ENCODE measurements at regions not wholly inside any gene's neighbourhood (a gene's known extent, or its start where the extent isn't known, plus 50 kb on each side); places are given as distances from the start of the nearest gene placed in this dataset.
"Not testable (repeated sequence)": the region's sequence is repeated elsewhere in the genome, so short reads cannot be mapped to it uniquely, and the experiment has no call there.

- no peak for TF ChIP-seq ZFX (IDR thresholded peaks at IDR 0.05; ENCODE audit: borderline replicate concordance)
- TF ChIP-seq CTCF (IDR thresholded peaks at IDR 0.05): no peak
- H3K27ac ChIP-seq: no peak overlapping the region
These were observed 84.5 kb upstream of the C10orf90 start for GRCh38 chr10:126754966-126755365.

- TF ChIP-seq ZFX (IDR thresholded peaks at IDR 0.05; ENCODE audit: borderline replicate concordance) (no peak), CTCF (IDR thresholded peaks at IDR 0.05) (no peak)
- H3K27ac ChIP-seq: no peak overlapping the region
These were observed 88.4 kb upstream of the C10orf90 start for GRCh38 chr10:126758867-126759266.

GRCh38 chr10:126759531-126759930 lies 89.0 kb upstream of the C10orf90 start:
- H3K27ac ChIP-seq: no peak overlapping the region
- TF ChIP-seq CTCF (IDR thresholded peaks at IDR 0.05) (no peak), ZFX (IDR thresholded peaks at IDR 0.05; ENCODE audit: borderline replicate concordance) (no peak)

GRCh38 chr10:126766646-126767045 lies 96.2 kb upstream of the C10orf90 start:
- not testable (repeated sequence) for H3K27ac ChIP-seq

GRCh38 chr10:126770809-126771208 lies 100.3 kb upstream of the C10orf90 start:
- no peak for TF ChIP-seq ZFX (IDR thresholded peaks at IDR 0.05; ENCODE audit: borderline replicate concordance)
- TF ChIP-seq CTCF (IDR thresholded peaks at IDR 0.05): no peak
- H3K27ac ChIP-seq: no peak overlapping the region

- TF ChIP-seq CTCF (IDR thresholded peaks at IDR 0.05): no peak
- TF ChIP-seq ZFX (IDR thresholded peaks at IDR 0.05; ENCODE audit: borderline replicate concordance): no peak
- no peak overlapping the region for H3K27ac ChIP-seq
These were observed 105.7 kb upstream of the C10orf90 start for GRCh38 chr10:126776168-126776567.

GRCh38 chr10:126777714-126778113 lies 107.2 kb upstream of the C10orf90 start:
- TF ChIP-seq CTCF (IDR thresholded peaks at IDR 0.05) (no peak), ZFX (IDR thresholded peaks at IDR 0.05; ENCODE audit: borderline replicate concordance) (no peak)
- H3K27ac ChIP-seq: no peak overlapping the region

GRCh38 chr10:126781450-126782216 lies 111.1 kb upstream of the C10orf90 start:
- no peak overlapping the region for H3K27ac ChIP-seq
- no peak for TF ChIP-seq CTCF (IDR thresholded peaks at IDR 0.05)
- TF ChIP-seq ZFX (IDR thresholded peaks at IDR 0.05; ENCODE audit: borderline replicate concordance): no peak
